HG02763 (cell line): ENCODE measurements at regions not wholly inside any gene's neighbourhood (a gene's known extent, or its start where the extent isn't known, plus 50 kb on each side); places are given as distances from the start of the nearest gene placed in this dataset.
"Not testable (repeated sequence)": the region's sequence is repeated elsewhere in the genome, so short reads cannot be mapped to it uniquely, and the experiment has no call there.

ENCODE experiments used
- ATAC-seq: cut with Tn5 transposase; IDR thresholded peaks from one replicate; pipeline ENCODE4 v1.9.1; 2021; ENCODE audit warnings: mild to moderate bottlenecking, moderate library complexity; ENCODE audit not compliant: unreplicated experiment

DNA sequence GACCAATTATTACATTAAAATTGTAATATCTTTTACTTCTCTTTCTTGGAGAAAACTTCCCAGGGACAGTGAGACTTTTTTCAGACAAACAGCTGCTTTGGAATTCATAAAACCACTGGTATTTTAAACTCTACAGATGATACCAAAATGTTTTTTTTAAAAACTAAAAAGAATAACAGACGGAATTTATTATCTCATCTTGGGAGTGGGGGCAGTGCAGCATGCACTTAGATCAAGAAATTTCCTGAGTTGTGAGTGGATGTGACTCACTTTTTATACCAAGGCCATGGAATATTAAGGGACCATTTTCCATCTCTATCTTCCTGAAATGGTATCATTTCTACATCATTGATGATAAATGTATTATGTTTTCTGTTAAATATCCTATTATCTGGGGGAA lies 422.8 kb upstream of the HNRNPA3 start:
- no peak for ATAC-seq

DNA sequence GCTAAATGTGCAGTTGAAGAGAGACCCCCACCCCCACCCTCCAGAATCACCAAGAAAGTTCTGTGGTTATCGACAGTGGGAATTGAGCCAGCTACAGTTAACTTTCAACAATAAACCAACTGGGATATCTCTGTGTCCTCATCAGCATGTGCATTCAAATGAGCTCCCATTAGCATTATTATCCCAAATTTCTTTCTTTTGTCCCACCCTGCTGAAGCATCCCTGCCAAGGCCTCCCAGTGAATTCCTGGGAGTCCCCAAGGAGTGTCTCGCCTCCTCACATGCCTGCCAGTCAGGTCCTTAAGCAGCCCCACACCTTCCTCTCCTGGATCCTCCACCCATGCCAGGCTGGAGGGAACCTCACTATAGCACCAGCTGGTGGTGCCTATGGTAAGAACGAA lies 422.1 kb upstream of the HNRNPA3 start:
- no peak for ATAC-seq

DNA sequence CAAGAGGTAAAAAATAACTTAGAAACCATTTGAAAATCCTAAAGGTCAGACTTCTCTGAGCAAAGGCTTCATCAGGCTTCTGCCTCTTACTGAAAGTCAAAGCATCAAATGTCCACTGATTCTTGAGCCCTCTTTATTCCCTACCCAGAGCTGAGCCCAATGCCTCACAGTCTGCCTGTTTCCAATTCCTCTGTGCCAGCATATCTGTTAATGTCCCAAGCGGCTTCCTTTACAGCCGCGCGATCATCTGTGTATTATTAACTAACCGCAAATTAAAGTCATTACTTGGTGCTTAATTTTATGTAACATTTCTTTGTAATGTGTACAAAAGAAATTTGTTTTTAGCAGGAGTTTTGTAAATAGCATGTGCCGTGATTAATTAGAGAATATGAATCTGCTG lies 418.8 kb upstream of the HNRNPA3 start:
- no peak for ATAC-seq

DNA sequence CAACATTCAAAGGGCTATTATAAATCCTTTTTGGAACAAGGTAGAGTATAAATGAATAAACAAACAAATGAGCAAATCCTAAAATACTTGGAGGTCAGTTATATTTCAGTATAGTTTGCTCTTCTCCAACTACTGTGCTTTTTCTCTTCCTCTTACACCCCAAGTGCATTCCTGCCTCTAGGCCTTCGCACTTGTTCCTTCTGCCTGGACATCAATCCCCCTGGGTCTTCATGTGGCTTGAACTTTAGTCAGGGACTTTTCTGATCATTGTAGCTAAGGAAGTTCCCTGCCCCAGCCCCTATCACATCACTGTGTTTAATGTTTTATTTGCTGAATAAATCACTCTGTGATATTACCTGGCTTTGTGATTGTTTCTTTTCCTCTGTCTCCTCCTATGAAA lies 418.2 kb upstream of the HNRNPA3 start:
- no peak for ATAC-seq

DNA sequence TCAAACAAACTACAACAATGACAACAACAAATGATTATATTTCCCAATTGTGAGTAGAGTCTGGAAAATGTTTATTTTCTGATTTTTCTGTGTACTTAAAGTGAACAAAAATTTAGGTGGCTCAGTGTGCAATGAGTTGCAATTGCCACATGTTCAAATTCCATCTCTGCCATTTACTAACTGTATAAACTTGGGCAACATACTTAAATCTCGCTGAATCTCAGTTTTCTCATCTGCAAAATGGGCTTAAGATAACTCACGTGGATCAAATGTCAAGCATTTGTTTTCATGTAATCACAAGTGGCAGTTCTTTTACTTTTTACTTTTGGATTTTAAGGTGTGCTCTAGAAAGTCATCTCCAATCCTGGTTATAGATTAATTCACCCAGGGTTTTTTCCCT lies 416.8 kb upstream of the HNRNPA3 start:
- ATAC-seq, result no peak

DNA sequence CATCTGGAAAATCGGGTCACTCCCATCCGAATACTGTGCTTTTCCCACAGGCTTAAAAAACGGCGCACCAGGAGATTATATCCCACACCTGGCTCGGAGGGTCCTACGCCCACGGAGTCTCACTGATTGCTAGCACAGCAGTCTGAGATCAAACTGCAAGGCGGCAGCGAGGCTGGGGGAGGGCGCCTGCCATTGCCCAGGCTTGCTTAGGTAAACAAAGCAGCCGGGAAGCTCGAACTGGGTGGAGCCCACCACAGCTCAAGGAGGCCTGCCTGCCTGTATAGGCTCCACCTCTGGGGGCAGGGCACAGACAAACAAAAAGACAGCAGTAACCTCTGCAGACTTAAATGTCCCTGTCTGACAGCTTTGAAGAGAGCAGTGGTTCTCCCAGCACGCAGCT lies 415.9 kb upstream of the HNRNPA3 start:
- ATAC-seq, result not testable (repeated sequence)

DNA sequence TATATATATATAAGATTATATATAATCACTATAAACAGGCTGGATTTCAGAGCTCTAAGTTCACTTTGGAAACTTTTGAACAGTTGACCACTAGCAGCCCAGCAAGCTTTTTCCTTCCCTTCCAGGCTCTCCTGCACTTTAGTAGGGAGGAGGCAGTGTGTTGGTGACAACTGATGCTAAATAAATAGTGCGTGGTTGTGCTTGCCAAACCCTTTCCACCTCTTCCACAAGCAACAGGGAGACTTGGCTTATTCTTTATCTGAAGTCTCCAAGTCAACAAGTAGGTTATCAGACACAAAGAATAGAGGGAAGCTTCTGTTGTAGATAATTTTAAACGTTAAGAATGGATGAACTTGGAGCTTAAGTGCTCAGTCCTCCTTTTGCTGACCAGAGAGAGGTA lies 408.2 kb upstream of the HNRNPA3 start:
- no peak for ATAC-seq

DNA sequence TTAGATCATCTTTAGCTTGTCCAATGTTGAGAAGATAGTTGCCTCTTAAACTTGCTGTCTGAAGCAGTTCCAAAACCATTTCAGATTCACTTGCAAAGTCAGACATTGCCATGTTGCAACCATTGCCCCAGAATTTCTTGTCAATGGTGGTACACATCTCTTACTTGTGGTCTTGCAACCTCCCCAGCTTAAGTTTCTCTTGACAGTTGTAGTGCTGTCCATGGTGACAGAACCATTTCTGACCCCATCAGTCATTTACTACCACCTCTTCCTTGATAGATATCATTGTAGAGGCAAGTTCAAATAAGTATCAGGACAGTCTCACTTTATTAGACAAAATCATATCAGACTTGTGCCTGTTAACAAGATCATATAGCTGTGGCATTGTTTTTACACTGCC lies 407.2 kb upstream of the HNRNPA3 start:
- no peak for ATAC-seq

DNA sequence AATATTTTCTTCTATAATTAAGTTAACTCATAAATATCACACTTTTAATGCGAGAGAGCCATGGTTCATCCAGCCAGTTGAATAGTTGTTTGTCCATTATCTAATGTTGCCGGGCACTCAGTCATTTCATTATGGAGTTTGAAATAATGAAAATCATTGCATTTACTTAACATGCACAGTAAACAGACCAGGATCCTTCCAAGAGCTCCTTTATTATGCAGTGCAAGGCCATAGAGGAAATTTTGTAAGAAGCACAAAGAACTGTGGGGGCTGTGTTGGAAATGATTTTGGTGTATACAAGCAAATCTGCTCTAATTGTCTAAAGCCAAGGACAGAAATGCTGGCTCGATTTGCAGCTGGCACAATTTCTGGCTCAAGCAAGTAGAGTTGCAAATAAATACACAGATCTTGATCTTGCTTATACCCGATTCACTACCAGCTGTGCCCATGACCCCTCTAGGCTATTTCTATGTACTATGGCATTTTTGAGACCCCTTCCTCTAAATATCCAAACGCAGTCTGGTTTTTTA lies 400.3 kb upstream of the HNRNPA3 start:
- no peak for ATAC-seq

DNA sequence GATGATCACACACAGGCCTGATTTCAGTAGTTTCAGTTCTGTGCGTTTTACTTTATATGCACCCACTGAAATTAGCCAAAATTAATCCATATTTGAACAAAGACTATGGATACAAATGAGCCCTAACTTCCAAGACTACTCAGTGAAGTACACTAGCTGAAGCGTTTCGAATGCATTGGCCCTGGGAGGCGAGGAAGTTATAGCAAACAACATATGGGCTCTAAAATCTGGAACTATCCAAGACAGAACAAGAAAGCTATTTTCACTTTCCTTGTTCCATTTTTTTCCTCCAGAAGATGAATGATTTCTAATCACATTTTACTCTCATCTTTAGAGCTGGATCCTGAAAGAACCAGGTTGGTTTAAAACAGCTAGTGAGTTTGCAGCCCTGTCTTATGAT lies 399.4 kb upstream of the HNRNPA3 start:
- no peak for ATAC-seq

DNA sequence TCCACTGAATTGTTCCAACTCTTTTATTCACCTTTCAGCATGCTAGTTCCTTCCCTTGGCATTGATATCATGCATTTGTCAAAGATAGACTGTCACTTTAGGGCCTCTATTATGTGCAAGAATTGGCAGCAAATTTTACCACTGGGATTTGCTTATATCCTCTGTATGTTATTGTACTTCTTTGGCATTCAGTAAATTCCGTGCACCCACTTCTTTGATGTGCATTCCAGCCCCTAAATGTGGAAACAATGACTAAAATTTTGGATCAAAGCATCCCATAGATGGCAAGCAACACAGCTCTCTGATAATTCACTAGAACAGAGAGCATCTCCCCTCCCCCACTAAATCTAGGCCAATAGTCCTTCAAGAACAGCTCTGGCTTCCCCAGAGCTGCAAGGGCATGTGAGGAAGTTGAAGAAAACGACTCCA lies 399.0 kb upstream of the HNRNPA3 start:
- no peak for ATAC-seq

DNA sequence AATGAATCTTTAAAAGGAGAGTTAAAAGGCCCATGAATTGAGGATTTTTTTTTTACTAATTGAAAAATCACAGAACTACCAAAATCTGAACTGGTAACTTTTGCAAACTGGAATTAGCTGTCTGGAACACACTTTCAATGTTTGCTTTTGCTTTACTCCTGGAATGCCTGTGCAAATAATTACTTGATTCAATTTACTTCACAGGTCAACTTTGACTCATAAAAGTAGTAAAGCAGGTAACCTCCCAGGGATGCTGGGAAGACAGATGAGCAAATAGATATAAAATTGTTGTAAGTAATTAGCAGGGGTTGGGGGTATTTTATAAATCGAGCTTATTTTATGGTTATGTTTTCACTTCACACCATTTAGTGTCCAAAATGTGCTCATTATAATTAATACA lies 398.3 kb upstream of the HNRNPA3 start:
- no peak for ATAC-seq

DNA sequence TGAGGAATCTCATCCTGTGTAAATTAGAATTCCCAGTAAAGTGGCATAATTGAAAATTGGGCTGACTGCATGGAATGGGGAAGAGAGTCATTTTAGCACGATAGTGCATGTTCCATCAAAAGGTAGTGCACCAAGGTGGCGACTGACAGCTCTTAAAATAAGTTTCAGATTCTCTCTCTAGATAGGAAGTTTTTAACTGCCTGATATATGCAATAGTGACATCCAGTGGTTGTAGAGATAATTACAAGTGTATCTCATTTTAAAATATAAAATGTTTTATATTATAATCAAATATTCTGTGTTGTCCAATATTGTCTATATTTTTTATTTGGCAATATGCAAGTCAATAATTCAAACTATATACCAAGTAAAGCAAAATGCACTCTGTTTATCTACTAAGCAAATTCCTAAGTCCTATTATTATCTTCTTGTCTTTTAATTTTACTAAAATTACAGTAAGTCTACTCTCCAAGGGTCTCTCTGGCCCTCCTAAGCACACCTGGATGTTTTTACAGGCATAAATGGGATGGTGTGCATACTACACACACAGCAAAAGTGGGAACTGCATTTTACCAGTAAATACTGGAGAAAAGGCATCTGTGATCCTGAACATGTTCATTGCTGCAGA lies 397.7 kb upstream of the HNRNPA3 start:
- ATAC-seq, result peak; percentile 53

DNA sequence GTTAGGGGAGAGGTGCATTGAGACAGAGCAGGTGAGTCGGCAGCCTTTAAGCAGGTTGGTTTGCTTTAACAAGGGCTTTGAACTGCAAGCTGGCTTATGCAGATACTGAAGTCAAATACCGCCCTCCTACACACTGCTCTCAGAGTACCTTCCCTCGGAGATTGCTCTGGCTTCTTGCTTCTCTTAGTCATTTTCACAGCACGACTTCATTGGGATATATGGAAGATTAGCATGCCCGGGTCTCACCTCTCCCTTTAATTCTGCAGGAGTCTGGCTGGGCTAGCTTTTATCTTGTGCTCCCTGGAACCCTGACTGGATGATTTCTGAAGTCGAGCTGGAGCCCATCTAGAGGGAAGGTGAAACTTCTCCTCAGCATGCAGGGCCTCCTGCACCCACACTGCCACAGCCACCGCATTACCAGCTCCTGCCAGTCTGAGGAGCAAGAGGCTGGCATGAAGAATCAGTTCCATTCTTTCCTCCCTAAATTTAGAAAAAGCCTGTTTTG lies 395.5 kb upstream of the HNRNPA3 start:
- ATAC-seq, result no peak

DNA sequence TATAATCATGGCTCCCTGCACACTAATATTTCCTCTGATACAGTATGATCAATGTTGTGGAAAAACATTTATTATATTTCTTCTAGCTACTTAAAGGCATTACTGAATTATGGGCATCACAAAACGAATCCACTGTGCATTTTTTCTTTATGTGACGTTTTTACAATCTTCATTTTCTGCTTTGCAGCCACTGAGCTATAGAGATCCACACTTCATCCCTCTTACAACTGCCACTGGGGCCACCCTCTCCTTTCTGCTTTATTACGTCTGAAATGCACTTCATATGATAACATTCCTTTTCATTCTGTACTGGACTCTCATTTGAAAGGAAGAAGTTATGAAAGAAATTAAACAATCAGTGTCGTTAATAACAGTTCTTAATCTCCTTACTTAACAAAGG lies 394.5 kb upstream of the HNRNPA3 start:
- no peak for ATAC-seq

DNA sequence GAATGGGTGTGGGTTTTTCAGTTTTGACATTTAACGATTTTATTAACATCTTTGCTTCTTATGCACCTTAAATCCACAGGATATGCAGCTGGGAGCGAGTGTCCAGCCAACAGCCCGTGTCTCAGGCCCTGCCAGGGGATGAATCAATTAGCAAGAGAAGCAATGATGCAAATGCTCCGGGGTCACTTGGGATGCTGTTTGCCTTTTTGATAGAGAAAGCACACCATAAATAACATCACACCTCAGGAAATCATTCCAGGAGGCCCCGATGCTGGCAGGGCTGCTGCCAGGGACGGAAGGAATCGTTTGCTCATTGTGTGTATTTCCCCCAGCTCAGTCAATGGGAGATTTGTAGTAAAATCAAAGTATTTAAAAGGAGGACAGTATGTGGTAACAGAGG lies 394.0 kb upstream of the HNRNPA3 start:
- ATAC-seq, result no peak

DNA sequence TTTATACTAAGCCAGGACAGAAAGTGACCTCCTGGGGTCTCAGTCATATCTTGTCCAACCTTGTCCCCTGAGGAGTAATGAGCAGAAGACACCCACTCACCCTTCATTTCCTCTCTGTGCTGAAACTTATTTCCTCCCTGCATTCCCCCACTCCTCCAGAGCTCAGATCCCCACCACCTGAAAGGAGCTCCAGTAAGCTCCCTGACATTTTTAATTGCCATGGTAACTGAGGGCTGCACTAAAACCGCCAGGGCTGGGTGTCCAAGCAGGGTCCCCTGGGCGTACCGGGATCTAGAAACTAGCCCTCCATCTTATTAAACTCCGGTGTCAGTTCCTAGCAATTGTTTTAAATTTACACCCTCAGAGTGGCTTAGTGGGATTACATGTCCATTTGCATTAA lies 393.3 kb upstream of the HNRNPA3 start:
- no peak for ATAC-seq

DNA sequence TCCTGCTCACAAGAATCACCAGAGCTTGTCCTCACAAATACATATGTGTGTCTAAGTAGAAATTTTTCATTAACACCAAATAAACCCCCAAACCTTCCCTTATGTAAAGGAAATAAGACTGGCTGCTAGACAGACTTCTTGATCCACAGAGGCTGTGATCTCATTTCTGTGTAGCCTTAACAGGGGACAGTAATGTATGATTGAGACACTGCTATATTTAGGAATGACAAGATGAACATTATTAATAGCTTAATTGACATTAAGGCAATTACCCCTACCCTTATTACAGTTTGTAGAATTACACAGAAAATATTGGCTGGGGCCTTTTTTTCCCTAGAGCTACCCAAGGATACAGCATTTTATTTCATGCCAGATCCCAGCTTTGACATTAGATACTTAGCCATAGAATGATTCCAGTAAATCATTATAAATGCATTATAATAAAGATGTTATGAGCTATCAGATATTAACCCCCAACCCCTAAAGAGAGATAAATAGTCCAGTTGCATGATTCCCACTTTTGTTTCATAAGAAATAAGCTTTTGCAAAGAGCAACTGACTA lies 392.1 kb upstream of the HNRNPA3 start:
- ATAC-seq, result no peak

DNA sequence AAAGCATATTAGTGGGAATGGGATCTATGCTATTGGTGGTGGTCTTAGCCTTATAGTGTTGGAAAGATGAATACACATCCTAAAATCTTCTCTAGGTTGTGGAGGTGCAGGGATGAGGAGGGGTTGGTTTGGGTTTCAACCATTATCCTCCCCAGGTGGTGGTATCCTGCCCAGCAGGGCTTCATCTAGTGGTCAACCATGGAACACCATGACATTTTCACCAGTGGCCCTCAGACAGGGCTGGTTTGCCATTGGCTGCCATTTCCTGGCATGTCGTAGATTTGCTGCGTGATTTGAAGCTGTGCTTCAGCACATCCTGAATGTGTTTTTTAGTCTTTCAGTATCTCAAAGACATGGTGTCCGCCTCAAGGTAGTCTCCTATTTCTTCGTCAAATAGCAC lies 391.2 kb upstream of the HNRNPA3 start:
- no peak for ATAC-seq

DNA sequence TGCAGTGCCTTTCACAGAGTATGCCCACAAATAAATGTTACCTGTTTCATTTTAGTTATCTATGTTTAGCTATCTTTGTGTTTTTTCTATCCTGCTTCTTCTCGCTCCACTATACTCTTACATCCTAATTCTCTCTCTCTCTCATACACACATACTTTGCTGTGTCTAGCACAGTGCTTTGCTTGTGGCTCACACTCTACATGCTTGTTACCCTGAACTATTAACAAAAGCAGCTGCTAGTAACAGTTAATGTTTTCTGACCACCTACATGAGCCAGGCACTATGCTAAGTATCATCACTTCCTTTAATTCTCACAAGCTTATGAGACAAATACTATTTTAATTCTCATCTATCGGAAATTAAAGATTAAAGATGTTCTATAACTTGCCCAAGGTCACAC lies 390.5 kb upstream of the HNRNPA3 start:
- no peak for ATAC-seq

DNA sequence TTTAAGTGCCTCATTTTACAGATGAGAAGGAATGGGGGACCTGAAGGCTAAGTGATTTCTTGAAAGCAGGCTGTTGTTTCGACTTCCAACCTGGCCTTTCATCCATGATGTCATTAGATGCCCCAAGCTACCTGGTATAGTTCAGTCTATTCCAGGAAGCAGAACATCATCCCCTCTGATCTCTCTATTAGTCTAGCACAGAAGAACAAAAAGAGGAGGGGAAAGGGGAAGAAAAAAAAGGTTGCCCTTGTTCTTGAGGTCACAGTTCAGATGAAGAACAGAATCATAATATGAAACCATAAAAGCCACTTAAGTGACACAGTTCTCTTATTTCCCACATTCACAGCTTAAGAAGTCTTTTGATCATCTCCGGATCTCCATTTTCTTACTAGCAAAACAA lies 386.2 kb upstream of the HNRNPA3 start:
- no peak for ATAC-seq

DNA sequence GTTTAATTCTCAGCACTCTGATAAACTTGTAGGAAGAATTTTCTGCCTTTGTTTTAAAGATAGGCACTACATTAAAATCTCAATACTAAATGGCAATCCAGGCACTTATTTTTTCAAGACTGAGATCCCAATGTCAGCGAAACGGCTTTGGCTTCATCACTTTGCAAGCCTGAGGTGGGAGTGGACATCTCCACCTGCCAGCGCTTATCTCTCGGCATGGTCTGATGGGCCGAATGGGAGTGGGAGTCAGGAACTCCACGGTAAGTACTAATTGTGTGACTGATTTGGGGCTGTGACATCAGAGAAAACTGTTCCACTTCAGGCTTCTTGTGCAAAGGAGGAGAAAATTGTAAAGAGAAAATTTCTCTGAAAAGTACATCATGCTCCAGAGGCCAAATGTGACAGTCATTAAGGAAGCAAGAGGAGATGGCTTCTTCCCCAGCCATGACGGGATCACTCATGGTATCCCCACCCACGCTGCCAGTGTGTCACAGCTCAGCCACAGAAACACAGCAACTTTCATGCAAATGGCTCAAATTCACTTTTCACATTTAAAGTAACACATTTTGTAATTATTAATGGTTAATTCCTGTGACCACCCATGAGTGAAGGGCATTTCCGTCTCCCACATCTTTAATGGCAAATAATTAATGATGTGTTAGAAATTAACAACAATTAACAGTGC lies 385.5 kb upstream of the HNRNPA3 start:
- ATAC-seq, result no peak
